Activated T-cell treated with anti-CD3 and anti-CD28 coated beads, Interleukin-2, amount 50 U/mL, for 1 hour (primary cell): ENCODE measurements at regions not wholly inside any gene's neighbourhood (a gene's known extent, or its start where the extent isn't known, plus 50 kb on each side); places are given as distances from the start of the nearest gene placed in this dataset.
"Not testable (repeated sequence)": the region's sequence is repeated elsewhere in the genome, so short reads cannot be mapped to it uniquely, and the experiment has no call there.

ENCODE experiments used
- DNase-seq: peaks from one replicate; pipeline ENCODE4 v3.0.0-alpha.2; 2020

GRCh38 chr5:91639744-91640143 lies 256.6 kb upstream of the ARRDC3 start:
- DNase-seq = no peak

- no peak for DNase-seq
Observed at GRCh38 chr5:91638010-91638409, 254.9 kb upstream of the ARRDC3 start.

GRCh38 chr5:91635950-91636734 lies 253.0 kb upstream of the ARRDC3 start:
- no peak for DNase-seq

GRCh38 chr5:91632871-91633270 lies 249.8 kb upstream of the ARRDC3 start:
- no peak for DNase-seq

- no peak for DNase-seq
Observed at GRCh38 chr5:91611746-91612145, 228.6 kb upstream of the ARRDC3 start.

- no peak for DNase-seq
Observed at GRCh38 chr5:91607675-91608074, 224.6 kb upstream of the ARRDC3 start.

GRCh38 chr5:91599863-91600262 lies 216.7 kb upstream of the ARRDC3 start:
- no peak for DNase-seq

GRCh38 chr5:91598216-91598615 lies 215.1 kb upstream of the ARRDC3 start:
- DNase-seq = no peak

- DNase-seq = no peak
Observed at GRCh38 chr5:91595424-91595823, 212.3 kb upstream of the ARRDC3 start.

- no peak for DNase-seq
Observed at GRCh38 chr5:91591076-91591475, 208.0 kb upstream of the ARRDC3 start.

- DNase-seq = no peak
Observed at GRCh38 chr5:91586232-91586631, 203.1 kb upstream of the ARRDC3 start.

- no peak for DNase-seq
Observed at GRCh38 chr5:91584352-91584751, 201.2 kb upstream of the ARRDC3 start.

GRCh38 chr5:91566012-91566411 lies 182.9 kb upstream of the ARRDC3 start:
- DNase-seq = not testable (repeated sequence)

- DNase-seq = no peak
Observed at GRCh38 chr5:91562922-91563321, 179.8 kb upstream of the ARRDC3 start.

- no peak for DNase-seq
Observed at GRCh38 chr5:91541696-91542095, 158.6 kb upstream of the ARRDC3 start.

GRCh38 chr5:91538179-91538578 lies 155.1 kb upstream of the ARRDC3 start:
- DNase-seq = no peak

GRCh38 chr5:91535499-91535898 lies 152.4 kb upstream of the ARRDC3 start:
- DNase-seq = no peak

- no peak for DNase-seq
Observed at GRCh38 chr5:91534332-91534731, 151.2 kb upstream of the ARRDC3 start.

GRCh38 chr5:91532779-91533178 lies 149.7 kb upstream of the ARRDC3 start:
- no peak for DNase-seq

- no peak for DNase-seq
Observed at GRCh38 chr5:91532281-91532680, 149.2 kb upstream of the ARRDC3 start.

GRCh38 chr5:91528831-91529230 lies 145.7 kb upstream of the ARRDC3 start:
- DNase-seq = no peak

GRCh38 chr5:91521785-91522184 lies 138.7 kb upstream of the ARRDC3 start:
- no peak for DNase-seq

GRCh38 chr5:91521334-91521733 lies 138.2 kb upstream of the ARRDC3 start:
- no peak for DNase-seq

- DNase-seq = no peak
Observed at GRCh38 chr5:91514400-91514799, 131.3 kb upstream of the ARRDC3 start.

GRCh38 chr5:91503321-91503720 lies 120.2 kb upstream of the ARRDC3 start:
- no peak for DNase-seq
